CD4-positive, alpha-beta T cell treated with Interleukin-4 for 1 hour (primary cell): ENCODE measurements at regions not wholly inside any gene's neighbourhood (a gene's known extent, or its start where the extent isn't known, plus 50 kb on each side); places are given as distances from the start of the nearest gene placed in this dataset.
"Not testable (repeated sequence)": the region's sequence is repeated elsewhere in the genome, so short reads cannot be mapped to it uniquely, and the experiment has no call there.

ENCODE experiments used
- DNase-seq, 2 donors: peaks; one replicate each; pipeline ENCODE4 v3.0.0-alpha.2; 2020 to 2022

GRCh38 chr11:21727102-21727501, 465.8 kb upstream of the ANO5 start:
- DNase-seq, result no peak

DNA sequence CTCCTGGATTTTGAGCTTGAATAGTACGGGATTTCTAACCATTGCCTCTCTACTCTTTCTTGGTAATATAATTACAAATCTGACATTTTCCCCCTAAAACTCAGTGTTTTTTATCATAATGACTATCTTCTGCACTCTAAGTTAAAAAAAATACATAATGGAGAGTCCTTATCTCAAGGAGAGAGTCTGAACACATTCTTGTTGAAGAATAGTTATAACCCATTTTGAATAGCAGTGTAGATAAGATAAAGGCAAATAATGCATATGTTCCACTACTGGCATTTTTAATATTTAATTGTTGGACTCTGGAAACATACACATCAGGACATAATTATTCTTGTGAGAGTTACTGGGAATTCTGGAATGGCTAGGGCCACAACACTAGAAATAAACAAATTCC, 456.5 kb upstream of the ANO5 start:
- no peak for DNase-seq

- peak; percentile 15 to 34 for DNase-seq
These were observed 440.2 kb upstream of the ANO5 start for GRCh38 chr11:21752475-21753243.

DNA sequence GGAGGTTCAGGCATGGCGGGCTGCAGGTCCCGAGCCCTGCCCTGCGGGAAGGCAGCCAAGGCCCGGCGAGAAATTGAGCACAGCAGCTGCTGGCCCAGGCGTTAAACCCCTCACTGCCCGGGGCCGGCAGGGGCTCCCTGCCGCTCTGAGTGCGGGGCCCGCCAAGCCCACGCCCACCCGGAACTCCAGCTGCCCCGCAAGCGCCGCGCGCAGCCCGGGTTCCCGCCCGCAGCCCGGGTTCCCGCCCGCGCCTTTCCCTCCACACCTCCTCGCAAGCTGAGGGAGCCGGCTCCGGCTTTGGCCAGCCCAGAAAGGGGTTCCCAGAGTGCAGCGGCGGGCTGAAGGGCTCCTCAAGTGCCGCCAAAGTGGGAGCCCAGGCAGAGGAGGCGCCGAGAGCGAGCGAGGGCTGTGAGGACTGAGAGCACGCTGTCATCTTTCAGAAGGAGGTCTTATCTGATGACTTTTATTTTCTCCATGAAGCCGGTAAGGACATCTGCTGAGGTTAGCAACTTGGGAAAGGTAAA, 439.6 kb upstream of the ANO5 start:
- not testable (repeated sequence) for DNase-seq

GRCh38 chr11:21761000-21761399, 431.9 kb upstream of the ANO5 start:
- no peak for DNase-seq

GRCh38 chr11:21768388-21768787, 424.5 kb upstream of the ANO5 start:
- DNase-seq, result no peak

DNA sequence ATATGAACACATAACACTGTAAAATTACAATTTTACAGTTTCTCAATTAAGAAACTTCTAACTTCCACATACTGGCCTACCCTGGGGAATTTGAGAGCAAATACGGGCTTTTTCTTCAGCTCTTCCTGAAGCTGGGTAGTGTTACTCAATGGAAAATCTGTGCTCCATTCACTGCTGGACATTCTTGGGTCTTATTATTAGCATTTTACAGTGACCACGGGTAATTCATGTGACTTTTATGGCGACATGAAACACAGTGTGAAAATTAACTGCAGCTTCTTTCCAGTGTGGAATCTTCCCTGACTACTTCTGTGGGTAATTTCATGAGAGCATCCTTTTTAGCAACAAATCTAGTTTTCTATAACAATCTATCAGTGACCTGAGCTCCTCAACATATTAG, 423.7 kb upstream of the ANO5 start:
- no peak for DNase-seq

DNA sequence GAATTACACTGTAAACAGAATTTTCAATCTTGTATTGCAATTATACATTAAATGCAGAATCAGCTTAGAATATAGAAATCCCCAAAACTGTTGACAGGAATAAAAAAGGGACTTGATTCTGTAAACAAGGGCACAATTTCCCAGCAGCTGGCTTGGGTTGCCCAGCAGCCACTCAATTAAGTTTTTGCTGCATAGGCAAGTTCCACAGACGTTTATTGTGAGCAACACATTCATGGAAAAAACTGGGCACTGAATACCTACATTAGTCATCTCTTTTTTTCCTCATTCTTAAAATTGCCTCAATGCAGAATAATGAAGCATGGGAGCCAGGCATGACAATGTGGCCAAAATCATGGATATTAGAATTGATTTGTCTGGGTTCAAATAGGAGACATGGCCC, 421.8 kb upstream of the ANO5 start:
- no peak for DNase-seq

GRCh38 chr11:21774212-21774611, 418.7 kb upstream of the ANO5 start:
- no peak for DNase-seq

GRCh38 chr11:21775911-21776310, 417.0 kb upstream of the ANO5 start:
- DNase-seq, result no peak

DNA sequence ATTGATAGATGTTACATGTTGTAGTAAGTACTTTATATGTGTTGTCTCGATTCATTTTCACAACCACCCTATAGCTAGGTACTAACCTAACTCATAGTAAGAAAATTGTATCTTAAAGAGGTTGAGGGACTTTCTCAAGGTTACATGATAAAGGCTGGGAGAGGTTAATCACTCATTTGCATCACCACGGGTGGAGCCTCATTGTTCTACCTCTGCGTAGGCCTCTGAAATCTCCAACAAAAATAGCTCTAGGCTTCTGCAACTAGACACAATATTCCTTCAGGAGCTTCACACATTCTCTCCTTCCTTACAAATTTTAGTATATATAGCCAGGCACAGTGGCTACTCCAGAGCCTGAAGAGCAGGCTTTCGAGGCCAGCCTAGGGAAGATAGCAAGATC, 408.9 kb upstream of the ANO5 start:
- no peak for DNase-seq

DNA sequence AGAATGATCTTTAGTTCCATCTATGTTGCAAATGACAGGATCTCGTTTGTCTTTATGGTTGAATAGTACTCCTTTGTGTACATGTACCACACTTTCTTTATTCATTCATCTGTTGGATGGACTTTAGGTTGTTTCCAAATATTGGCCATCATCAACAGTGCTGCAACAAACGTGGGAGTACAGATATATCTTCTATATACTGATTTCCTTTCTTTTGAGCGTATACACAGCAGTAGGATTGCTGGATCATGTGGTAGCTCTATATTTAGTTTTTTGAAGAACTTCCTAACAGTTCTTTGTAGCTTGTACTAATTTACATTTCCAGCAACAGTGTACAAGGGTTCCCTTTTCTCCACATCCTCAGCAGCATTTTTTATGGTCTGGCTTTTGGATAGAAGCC, 407.5 kb upstream of the ANO5 start:
- DNase-seq, result no peak

DNA sequence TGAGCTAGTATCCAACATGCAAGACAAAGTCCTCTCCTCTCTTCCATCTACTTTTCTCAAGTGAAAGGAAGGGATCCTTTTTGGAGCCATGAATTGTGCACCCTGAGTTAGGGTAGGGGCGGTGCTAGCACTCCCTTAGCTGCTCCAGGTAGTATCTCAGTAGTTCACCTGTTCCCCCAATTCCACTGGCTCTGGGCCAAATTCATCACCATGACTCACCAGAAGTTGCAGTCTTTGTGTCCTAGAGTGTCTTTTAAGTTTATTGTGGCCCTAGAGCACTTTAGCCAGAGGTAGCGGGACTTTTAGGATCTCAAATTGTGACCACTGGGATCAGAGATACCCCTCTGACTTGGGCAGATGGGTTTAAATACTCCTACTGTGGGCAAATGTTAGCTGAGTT, 398.6 kb upstream of the ANO5 start:
- DNase-seq, result no peak

DNA sequence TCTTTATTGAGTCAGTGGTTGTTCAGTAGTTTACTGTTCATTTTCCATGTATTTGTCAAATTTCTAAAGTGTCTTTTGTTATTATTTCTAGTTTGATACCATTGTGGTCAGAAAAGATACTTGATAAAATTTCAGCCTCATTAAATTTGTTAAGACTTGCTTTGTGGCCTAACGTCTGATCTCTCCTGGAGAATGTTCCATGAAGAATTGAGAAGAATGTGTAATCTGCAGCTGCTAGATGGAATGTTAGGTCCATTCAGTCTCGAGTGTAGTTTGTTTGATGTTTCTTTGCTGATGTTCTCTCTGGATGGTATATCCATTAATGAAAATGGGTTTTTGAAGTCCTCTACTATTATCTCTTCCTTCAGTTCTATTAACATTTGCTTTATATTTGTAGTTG, 394.7 kb upstream of the ANO5 start:
- no peak for DNase-seq

DNA sequence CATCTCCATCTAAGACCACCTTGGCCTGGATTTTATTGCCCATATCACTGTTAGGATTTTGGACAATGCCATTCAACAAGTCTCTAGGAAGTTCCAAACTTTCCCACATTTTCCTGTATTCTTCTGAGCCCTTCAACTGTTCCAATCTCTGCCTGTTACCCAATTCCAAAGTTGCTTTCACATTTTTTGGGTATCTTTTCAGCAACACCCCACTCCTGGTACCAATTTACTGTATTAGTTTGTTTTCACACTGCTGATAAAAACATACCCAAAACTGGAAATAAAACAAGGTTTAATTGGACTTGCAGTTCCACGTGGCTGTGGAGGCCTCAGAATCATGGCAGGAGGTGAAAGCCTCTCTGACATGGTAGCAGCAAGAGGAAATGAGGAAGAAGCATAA, 388.4 kb upstream of the ANO5 start:
- not testable (repeated sequence) for DNase-seq

GRCh38 chr11:21806508-21806907, 386.4 kb upstream of the ANO5 start:
- DNase-seq, result no peak

GRCh38 chr11:21806947-21807346, 385.9 kb upstream of the ANO5 start:
- no peak for DNase-seq

DNA sequence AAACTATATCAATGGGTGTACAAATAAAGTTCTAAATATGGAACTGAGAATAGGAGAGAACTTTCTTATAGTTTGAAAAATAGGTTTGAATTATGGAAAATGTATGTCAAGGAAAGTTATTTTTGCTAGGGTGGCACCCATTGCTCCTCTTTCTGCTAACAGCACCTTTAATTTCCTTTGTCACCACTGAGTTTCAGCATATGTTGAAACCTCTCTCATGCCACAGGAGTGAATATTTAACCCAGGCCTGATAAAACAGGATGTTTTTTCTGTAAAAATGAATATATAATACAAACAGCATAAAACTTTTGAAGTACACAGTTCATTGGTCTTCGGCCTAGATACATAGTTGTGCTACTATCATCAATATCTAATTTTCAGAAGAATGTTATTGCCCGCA, 385.5 kb upstream of the ANO5 start:
- no peak for DNase-seq

GRCh38 chr11:21810650-21811049, 382.2 kb upstream of the ANO5 start:
- DNase-seq, result no peak

GRCh38 chr11:21811572-21811971, 381.3 kb upstream of the ANO5 start:
- DNase-seq, result no peak

GRCh38 chr11:21814169-21814568, 378.7 kb upstream of the ANO5 start:
- DNase-seq, result no peak

- DNase-seq, result no peak
These were observed 375.2 kb upstream of the ANO5 start for GRCh38 chr11:21817696-21818095.

- no peak for DNase-seq
These were observed 372.7 kb upstream of the ANO5 start for GRCh38 chr11:21820176-21820575.

- DNase-seq, result no peak
These were observed 367.8 kb upstream of the ANO5 start for GRCh38 chr11:21825127-21825526.

- no peak for DNase-seq
These were observed 354.5 kb upstream of the ANO5 start for GRCh38 chr11:21838427-21838826.
